DMS53 treated with DMSO at 0.1 percent for 48 hours (cell line): ENCODE measurements at regions not wholly inside any gene's neighbourhood (a gene's known extent, or its start where the extent isn't known, plus 50 kb on each side); places are given as distances from the start of the nearest gene placed in this dataset.

Experiments used
- DNase-seq: peaks from one replicate; lab custom pipeline; 2025; ENCODE audit not compliant: unreplicated experiment; lab: John Stamatoyannopoulos, UW

- DNase-seq = no peak
These were observed 216.8 kb upstream of the SGK1 start for GRCh38 chr6:134534708-134535149.

GRCh38 chr6:134533991-134534390 is 216.1 kb upstream of the SGK1 start:
- no peak for DNase-seq

GRCh38 chr6:134532694-134533624 is 215.0 kb upstream of the SGK1 start:
- no peak for DNase-seq

GRCh38 chr6:134531611-134532010 is 213.7 kb upstream of the SGK1 start:
- no peak for DNase-seq

- no peak for DNase-seq
These were observed 213.3 kb upstream of the SGK1 start for GRCh38 chr6:134531188-134531551.

- DNase-seq = no peak
These were observed 212.0 kb upstream of the SGK1 start for GRCh38 chr6:134529921-134530320.

- DNase-seq = no peak
These were observed 211.4 kb upstream of the SGK1 start for GRCh38 chr6:134529305-134529704.

GRCh38 chr6:134527108-134527787 is 209.3 kb upstream of the SGK1 start:
- DNase-seq = no peak

- DNase-seq = no peak
These were observed 207.4 kb upstream of the SGK1 start for GRCh38 chr6:134525190-134525868.

GRCh38 chr6:134523903-134524650 is 206.2 kb upstream of the SGK1 start:
- no peak for DNase-seq

GRCh38 chr6:134523051-134523450 is 205.1 kb upstream of the SGK1 start:
- DNase-seq = no peak

- peak; percentile 51 for DNase-seq
These were observed 203.2 kb upstream of the SGK1 start for GRCh38 chr6:134521116-134521501.

GRCh38 chr6:134520181-134521115 is 202.5 kb upstream of the SGK1 start:
- DNase-seq = no peak

- DNase-seq = no peak
These were observed 201.6 kb upstream of the SGK1 start for GRCh38 chr6:134519465-134519864.

- no peak for DNase-seq
These were observed 200.0 kb upstream of the SGK1 start for GRCh38 chr6:134517868-134518267.

GRCh38 chr6:134517145-134517658 is 199.3 kb upstream of the SGK1 start:
- DNase-seq = peak; percentile 16

- no peak for DNase-seq
These were observed 198.7 kb upstream of the SGK1 start for GRCh38 chr6:134516582-134516981.

GRCh38 chr6:134515986-134516385 is 198.1 kb upstream of the SGK1 start:
- no peak for DNase-seq

- DNase-seq = no peak
These were observed 195.1 kb upstream of the SGK1 start for GRCh38 chr6:134512981-134513391.
